Stimulated activated CD8-positive, alpha-beta memory T cell treated with anti-CD3 and anti-CD28 coated beads, Interleukin-7, amount 100 ng/mL, for 48 hours (primary cell): ENCODE measurements at regions not wholly inside any gene's neighbourhood (a gene's known extent, or its start where the extent isn't known, plus 50 kb on each side); places are given as distances from the start of the nearest gene placed in this dataset.

ENCODE experiments used
- DNase-seq, 2 donors: peaks; one replicate each; pipeline ENCODE4 v3.0.0-alpha.2; 2020; ENCODE audit warnings: low read depth in 1 of 2; ENCODE audit errors: extremely low read depth in 1 of 2

DNA sequence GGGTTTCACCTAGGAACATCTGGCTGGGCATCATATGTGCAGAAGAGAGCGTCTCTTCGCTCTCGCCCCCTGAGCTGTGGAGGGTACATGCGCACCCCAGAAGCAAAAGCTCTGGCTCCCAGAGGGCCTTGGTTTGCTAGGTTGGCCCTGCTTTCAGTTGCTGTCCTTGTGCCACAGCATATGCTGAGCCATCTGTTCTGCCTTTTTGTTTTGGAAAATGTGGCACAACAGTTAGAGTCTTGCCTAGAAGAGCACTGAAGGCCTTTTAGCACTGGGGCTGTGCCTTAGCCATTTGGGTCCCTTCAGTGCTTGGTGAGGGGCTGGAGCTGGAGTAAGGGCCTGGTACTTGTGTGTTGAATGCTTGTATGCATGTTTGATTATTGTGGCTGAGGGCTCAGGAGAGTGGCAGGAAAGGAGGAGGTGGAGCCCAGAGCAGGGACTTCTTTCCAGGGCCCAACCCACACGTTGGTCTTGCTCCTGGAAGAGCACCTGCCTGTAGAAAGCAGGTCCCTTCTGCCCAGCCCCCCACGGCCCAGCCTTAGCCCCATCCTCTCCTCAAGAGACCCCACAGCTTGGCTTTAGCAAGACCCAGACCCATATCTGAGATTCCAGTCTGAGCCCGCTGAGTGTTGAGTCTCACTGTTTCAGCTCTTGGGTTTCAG, 113.7 kb downstream of the SLC25A47 start:
- no peak for DNase-seq

DNA sequence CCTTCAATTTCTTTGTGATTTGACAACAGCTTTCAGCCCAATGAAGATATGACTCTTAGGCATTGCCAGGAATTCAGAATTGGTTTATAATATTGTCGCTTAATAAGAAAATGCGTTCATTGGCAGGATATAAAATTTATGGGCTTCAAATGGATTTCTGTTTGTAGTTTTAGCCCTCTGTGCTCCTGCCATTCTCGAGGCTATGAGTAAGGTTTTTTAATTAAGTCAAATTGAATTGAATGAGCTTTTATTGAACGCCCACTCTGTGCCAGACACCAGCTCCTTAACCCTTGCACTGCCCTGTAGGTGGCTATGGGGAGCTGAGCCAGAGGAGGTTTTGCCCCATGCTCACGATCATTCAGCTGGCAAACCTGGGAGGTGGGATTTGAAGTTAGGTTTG, 115.1 kb downstream of the SLC25A47 start:
- no peak for DNase-seq

DNA sequence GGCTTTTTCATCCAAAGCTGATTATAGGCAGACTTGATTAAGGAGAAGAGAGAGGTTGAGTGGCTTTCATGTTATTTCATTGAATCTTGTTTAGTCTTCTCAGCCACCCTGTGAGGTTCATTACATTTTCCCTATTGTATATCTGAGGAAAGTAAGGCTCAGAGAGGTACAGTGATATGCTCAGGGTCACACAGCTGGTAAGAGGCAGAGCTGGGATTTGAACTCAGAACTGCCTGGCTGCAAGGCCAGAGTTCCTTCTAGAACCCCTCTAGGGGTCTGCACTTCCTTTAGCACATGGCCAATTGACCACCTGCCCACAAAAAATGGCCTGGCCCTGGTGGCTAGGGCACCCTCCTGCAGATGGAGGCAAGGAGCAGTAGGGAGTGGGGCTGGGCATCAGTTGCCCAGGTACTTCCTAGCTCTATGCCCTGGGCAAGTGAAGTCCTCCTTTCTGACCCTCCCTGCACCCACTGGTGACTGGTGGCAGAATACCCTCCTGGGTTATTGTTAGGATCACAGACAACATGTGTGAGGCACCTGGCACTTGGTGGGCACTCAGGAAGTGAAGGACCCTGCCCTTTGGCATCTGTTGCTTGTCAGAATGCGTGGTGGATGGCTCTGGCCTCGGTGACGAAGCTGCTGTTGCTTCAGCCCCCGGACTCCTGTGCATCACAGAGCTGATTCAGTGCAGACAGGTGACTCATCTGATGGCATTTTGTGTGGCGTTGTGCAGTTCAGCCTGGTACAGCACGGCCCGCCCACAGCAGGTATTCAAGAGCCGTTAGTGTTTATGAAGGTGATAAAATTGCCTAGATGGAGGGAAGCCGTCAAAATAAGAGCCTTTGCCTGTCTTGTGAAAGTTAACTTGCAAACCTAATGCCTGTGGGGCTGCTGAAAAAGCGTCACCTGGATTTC, 115.8 kb downstream of the SLC25A47 start:
- peak; percentile 39 to 70 for DNase-seq

DNA sequence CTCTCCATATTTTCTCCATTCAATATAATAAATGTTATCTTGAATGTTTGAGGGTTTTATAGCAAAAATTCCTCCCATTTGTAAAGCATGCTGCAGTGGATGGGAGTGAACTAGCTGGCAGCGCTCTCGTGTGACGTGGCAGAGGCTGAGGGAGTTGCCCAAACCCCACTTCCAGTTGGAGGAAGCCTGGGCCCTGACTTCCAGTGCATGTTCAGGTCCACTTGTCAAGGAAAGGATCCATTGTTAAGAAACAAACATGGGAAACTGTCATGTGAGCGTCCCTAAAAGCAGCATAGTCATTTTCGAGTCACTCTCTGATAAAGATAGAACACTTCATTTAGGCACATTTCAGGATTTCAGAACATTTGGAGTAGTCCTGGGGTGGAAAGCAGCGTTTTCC, 116.6 kb downstream of the SLC25A47 start:
- no peak for DNase-seq

DNA sequence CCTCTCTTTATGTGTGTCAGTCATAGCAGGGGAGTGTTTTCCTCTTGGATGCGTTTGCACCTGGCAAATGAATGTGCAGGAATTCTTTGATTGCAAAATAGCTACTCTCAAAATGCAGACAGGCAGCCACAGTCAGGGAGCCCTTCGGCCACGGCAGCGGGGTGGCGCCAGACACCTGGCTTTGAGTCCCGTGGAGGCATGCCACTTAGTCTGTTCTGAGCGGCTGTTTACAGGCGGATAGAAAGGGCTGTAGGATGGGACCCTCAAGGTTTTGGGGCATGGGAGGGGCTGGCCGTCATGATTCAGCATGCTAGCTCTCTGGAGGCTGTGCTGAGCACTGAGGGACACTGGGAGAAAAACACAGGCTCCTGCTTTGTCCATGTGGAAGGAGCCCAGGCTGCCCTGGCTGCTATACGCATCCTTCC, 117.1 kb downstream of the SLC25A47 start:
- peak in 1 of 2 donors; percentile 12 for DNase-seq

DNA sequence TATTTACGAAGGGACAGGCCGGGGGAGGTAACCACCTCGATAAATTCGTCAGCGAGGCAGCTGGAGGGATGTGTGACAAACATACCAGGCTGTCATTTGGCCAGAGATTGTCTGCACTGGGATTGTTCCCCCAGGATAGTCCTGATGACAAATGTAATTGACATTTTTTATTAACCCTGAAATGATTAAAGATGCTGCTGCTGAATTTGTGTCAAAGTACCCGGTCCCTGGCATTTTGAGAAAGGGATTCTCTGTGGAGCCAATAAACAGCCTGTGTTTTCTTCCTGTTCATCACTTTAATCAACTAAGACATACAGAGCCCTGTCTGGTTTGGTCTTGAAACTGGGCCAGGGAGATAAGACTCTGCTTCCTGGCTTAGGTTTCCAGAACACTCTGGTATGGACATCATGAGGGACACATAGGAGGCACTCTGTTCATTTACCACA, 117.6 kb downstream of the SLC25A47 start:
- DNase-seq: no peak

DNA sequence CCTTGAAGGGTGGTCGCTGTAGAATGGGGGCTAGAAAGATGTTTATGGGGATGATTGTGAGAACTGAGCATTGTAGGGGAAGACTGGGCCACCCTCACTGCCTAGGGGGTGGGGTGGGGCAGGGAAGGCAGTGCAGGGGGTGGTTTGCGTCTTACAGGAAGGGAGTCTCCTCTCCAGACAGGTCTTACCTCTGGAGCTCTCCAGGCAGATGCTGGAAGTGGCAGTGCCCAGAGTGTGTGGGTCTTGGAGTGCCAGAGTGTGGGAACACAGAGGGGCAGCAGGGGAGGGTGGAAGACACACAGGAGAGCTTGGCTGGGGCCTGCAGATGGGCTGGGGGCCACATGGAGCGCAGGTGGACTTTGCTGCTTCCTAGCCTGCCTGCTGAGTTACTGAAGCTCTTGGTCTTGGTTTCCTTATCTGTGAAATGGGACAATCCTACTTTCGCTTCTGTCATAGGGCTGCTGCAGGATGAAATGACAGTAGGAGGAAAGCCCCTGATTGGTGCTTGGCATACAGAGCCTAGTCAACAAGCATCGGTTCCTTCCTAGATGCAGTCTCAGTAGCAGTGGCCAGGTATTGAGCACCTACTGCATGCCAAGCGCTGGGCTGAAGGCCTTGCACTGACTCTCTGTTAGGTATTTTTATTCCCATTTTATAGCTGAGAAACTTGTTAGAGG, 118.3 kb downstream of the SLC25A47 start:
- no peak for DNase-seq

DNA sequence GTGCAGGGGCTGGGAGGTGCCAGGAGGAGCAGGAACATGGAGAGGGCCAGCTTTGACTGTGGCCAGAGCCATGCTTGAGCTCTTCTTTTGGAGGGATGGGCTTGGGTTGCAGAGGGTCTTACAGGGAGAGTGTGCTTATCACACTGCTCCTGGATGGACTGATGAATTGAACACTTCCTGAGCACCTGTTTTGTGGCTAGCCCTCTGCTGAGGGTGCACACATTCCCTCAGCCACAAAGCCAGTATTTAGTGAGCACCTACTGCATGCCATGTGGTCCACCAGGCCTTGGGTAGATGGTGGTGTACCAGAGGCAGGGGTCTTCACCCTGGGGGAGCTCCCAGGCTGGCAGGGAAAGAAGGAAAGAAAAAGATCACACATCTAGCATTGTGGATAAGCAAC, 118.9 kb downstream of the SLC25A47 start:
- DNase-seq: no peak

DNA sequence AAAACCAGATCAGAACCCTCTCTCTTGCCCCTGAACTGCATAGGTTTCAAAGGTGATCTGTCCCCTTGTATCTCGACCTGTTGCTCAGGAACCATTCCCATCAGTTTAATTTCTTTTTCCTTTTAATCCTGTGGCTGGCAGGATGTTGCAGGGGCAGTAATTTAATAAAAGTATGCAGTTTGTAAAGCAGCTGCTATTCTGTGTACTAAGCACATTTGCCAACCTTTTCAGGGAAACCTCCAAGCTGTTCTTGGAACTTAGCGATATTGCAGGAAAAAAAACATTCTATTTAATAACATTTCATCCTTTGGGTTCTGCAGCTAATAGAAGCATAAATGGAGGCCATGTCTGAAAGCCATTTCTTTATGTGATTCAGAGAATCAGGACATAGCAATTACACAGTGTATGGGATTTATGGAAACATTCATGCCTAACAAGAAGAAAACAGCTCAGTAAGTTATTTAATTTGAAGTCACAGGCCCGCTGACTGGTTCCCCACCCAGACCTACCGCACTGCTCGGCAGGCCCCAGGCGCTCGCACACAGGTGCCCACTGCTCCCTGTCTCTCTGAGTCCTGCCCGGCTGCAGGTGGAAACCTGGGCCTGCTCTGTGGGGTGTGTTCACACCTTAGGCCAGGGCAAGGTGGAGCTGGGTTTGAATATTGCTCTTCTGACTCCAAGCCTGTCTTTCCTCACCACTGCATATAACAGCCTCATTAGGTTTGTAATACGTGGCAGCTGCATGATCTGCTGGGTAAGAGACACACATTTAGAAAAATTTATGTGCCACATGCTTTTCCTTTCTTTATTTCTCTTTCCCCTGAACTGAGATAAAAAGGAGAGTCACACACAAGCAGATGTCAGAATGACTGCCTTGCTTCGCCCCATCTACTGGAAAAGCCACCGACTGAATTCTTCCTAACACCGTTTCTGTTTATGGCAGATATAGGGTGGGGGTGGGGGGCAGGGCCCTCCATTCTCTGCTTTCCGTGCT, 119.7 kb downstream of the SLC25A47 start:
- DNase-seq: no peak

DNA sequence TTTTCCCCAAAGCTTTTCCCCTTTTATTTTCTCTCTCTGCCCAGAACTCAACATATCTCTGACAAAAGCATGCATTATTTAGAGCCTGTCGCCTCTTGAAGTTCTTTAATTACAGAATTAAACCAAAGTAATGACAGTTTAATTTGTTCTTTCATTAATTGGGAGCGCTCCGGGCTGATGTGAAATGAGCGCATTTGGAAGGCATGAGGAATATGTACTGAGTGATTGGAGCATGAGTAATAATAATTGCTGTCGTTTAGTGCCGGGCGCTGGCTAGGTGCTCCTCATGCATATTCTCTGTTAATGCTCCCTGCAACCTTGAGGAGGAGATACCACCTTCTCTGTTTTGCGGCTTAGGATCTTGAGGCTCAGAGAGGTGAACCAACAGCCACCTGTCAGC, 120.5 kb downstream of the SLC25A47 start:
- DNase-seq: no peak

DNA sequence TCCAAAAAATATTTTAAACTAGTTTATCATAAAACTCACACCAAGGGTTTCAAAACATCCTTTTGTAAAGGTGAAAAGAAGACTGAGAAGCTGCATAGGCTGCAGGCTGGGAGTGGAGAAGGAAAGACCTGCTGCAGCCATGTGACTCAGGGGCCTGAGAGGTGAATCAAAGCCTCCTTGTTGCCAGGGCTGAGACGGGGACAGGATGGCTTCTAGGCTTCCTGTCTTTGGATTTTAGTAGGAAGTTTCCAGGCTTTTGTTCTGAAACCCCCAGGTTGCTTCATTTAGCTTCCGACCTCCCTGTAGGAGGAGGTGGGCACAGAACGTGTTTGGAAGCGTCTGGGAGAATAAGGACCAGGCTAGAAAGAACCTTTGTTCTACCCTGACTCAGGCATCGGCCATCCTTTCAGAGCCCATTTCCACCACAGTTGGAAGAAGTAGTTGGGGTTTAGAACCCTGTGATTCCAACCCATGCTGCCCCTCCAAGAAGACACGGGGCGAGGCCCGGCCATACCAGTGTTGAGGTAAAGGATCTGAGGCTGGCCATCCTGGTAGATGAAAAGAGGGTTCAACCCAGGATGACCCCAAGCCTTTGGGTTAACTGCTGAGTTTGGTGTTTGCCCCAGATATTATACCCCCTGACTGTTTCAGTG, 122.4 kb downstream of the SLC25A47 start:
- no peak for DNase-seq

DNA sequence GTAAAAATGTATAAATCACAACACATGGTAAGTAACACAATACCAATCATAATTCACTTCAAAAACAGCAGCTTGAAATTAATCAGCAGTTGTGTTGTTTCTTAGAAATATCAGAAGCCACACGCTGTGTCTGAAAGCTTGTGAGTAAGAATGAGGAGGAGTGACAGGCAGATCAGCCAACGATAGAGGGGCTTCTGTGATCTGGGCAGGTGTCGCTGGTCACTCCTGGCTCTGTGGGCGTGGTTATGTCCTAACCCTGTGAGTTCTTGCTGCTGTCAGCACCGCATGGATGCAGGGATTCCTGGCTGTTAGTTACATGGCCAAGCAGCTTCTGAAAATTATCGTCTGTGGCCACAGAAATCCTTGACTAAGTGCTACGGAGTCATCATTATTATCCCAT, 123.4 kb downstream of the SLC25A47 start:
- peak in 1 of 2 donors; percentile 34 for DNase-seq

DNA sequence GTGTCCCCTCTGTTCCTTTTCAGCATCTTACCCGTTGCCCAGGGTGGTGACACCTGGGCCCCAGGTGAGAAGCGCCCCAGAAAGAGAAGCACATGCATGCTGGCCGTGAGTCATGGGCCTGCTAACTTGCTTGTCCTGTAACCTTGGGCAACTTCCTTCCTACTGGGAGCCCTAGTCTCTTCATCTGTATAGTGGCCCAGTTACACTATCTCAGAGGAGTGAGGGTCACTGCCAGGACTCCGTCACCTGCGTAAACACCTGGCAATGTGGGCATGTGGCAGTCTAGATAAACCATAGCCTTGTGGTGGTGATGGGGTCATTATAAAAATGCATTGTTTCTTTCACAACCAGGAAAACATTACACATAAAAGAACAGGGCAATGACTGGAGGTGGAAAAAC, 125.2 kb downstream of the SLC25A47 start:
- DNase-seq: no peak

DNA sequence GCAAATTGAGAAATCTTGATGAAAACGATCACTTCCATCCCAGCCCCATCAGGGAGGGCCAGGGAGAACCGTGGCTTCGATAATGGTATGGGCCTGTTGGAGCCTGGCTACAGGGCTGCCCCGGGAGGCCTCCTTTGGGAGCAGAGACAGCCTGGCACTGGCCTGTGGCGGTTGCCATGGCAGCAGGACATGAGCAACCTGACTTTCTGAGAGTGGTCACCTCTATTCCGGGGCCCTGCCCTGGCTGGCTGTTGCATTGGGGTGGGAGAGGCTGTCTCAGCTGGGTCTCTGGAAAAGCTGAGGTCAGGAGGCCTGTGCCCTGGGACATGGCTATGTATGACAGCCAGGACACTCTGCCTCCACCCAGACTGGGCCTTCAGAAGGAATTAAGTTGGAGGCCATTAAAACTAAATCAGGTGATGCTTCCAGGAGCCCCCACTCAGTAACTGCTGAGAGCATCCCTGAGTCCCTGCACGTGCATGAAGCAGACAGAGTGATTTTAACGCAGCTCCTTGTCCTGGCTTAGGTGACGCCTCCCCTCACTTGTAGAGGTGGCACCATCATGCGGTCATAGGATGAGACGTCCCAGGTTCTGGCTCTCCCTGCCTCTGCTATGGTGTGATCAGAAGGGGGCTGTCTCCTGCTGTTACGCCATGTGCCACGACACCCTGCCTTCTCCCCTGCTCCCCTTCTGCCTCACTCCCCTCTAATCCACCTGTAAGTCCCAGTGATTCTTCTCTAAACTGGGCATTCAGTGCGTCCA, 126.3 kb downstream of the SLC25A47 start:
- DNase-seq: no peak

DNA sequence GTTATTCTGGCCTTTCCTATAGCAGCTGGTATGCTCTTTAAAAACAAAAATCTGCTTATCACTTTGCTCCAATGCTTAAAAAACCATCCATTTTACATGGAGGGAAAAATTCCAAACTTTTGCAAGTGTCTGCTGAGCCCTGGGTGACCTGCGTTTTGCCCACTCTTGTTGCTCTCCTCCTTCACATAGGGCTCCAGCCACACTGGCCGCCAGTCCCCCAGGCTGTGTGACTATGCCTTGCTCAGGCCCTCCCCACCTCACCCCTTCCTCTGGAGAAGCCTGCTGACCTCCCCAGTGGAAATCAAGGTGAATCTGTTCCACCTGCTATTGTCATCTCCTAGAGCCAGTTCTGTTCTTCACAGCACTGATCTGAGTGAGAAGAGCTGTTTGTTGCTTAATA, 126.9 kb downstream of the SLC25A47 start:
- DNase-seq: no peak

DNA sequence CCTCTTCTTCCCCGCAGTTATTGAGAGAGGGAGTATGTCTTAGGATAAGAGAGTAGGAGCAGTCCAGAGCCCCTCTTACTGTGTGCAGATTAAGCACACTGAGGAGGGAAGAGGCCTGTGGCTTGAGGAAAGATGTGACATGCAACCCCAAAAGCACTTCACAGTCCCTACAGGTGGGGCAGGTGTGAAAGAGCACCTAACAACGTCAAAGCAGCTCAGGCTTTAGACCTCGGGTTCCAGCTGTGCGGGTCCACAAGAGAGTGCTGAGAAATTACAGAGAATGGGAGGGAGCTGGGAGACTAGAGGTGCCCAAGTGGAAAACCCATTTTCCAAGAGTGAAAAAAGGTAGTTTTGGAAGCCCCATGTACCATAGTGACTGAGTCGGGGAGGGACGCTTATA, 127.6 kb downstream of the SLC25A47 start:
- DNase-seq: no peak

DNA sequence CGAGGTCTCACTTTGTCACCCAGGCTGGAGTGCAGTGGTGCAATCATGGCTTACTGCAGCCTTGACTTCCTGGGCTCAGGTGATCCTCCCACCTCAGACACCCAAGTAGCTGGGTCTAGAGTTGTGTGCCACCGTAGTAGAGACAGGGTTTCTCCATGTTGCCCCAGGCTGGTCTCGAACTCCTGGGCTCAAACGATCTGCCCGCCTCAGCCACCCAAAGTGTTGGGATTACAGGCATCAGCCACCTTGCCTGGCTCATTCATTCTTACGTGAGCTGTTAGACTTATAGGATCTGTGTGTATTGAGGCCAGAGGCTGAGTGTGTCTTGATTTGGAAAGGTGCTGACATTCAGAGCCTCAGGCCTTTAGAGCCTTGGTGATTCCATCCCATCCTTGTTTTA, 128.1 kb downstream of the SLC25A47 start:
- no peak for DNase-seq

DNA sequence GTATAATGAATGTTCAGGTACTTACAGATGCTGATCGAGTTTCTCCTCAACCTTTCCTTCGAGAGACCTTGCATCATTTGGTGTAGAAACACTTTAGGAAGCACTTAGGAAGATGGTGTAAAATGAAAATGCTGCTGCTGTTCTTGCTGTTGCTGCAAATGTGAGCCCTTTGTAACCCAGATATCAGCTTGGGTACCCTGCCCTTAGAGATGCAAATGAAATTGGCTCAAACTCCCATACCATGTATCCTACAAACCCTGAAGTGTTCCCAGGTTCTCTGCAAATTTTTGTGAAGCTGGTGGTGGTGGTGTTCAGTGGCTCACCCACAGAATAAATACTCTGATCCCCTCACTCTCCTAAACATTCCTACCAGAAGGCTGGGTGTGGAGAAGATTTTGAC, 130.8 kb downstream of the SLC25A47 start:
- DNase-seq: no peak

DNA sequence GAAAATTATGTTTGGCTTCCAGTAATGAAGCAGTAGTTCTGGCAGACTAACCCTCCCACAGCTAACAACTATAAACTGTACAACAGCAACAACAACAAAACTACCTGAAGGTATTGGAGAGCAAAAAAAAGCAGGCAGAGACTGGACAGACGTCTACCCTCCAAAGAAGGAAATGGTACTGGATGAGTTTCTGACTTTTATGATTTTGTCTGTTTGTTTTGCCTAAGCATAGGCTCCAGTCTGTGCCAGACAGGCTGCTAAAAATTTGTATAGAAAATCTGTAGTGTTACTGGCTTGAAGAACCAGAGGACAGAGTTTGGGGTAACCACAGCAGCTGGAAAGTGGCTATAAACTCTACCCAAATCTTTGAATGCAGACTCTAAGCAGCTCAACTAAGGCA, 131.3 kb downstream of the SLC25A47 start:
- DNase-seq: no peak
